Tibial artery (tissue), 4 donors: ENCODE measurements at regions not wholly inside any gene's neighbourhood (a gene's known extent, or its start where the extent isn't known, plus 50 kb on each side); places are given as distances from the start of the nearest gene placed in this dataset.

Experiments
- DNase-seq, 2 donors: peaks; one replicate each; pipeline ENCODE4 v3.0.0-alpha.2; 2019
- H3K27ac ChIP-seq, 2 donors: fragments of 200-600 bp; sonication (generic) in 1 of 2; 1 replicate in 1 of 2; 2 replicates in 1 of 2; pipeline ENCODE4 v1.5.1; 2018 to 2019; ENCODE audit warnings: mild to moderate bottlenecking in 1 of 2
- H3K27me3 ChIP-seq, 2 donors: fragments of 200-600 bp; sonication (generic) in 1 of 2; one replicate each; pipeline versions ENCODE4 v1.5.1 to v1.6.0; 2016 to 2019
- H3K36me3 ChIP-seq, 3 donors: fragments of 200-600 bp; sonication (generic) in 2 of 3; one replicate each; pipeline ENCODE4 v1.5.1; 2016 to 2019; ENCODE audit warnings: mild to moderate bottlenecking in 2 of 3
- H3K4me1 ChIP-seq, 4 donors: fragments of 200-600 bp; sonication (generic) in 2 of 4; 1 replicate in 3 of 4; 2 replicates in 1 of 4; pipeline ENCODE4 v1.5.1; 2016 to 2019
- H3K4me3 ChIP-seq, 2 donors: fragments of 200-600 bp; sonication (generic) in 1 of 2; 1 replicate in 1 of 2; 2 replicates in 1 of 2; pipeline ENCODE4 v1.5.1; 2018 to 2019; ENCODE audit warnings: mild to moderate bottlenecking in 2 of 2
- H3K9me3 ChIP-seq, 3 donors: fragments of 200-600 bp; sonication (generic) in 1 of 3; one replicate each; pipeline ENCODE4 v1.5.1; 2016 to 2019
- CTCF ChIP-seq, 2 experiments: fragments of 200-600 bp in 1 of 2; fragments of 450-650 bp in 1 of 2; IDR thresholded peaks; one replicate each; pipeline ENCODE4 v1.5.1; 2017 to 2019; ENCODE audit warnings: antibody characterized with exemption in 2 of 2, mild to moderate bottlenecking in 1 of 2, moderate library complexity in 1 of 2
- intact Hi-C: fragments of 100-400 bp; cut with DNase I; formaldehyde crosslinking; loops from one replicate; pipeline ENCODE4 v1.15.0; 2023; ENCODE audit warnings: low total_unique reads

GRCh38 chr2:128395640-128396499, 77.2 kb upstream of the HS6ST1 start:
- H3K27ac ChIP-seq: no peak overlapping the region
- no peak overlapping the region for H3K4me3 ChIP-seq
- H3K4me1 ChIP-seq: no peaks in the 10 kb centered on the region
- no peak for TF ChIP-seq CTCF (IDR thresholded peaks at IDR 0.05)
- H3K27me3 ChIP-seq: no peaks in the 10 kb centered on the region
- H3K36me3 ChIP-seq: no peaks in the 10 kb centered on the region
- DNase-seq: peak; percentile 14 to 29
- intact Hi-C loops: no loop called here
- no peaks in the 10 kb centered on the region for H3K9me3 ChIP-seq

- H3K4me3 ChIP-seq: no peak overlapping the region
- H3K36me3 ChIP-seq: no peaks in the 10 kb centered on the region
- H3K9me3 ChIP-seq: no peaks in the 10 kb centered on the region
- peak in 1 of 2 donors; percentile 20 for DNase-seq
- intact Hi-C loops: no loop called here
- TF ChIP-seq CTCF (IDR thresholded peaks at IDR 0.05): no peak
- no peak overlapping the region for H3K27ac ChIP-seq
- H3K27me3 ChIP-seq: no peaks in the 10 kb centered on the region
- no peaks in the 10 kb centered on the region for H3K4me1 ChIP-seq
These were observed 77.8 kb upstream of the HS6ST1 start for GRCh38 chr2:128396500-128396891.

GRCh38 chr2:128396946-128397345, 78.3 kb upstream of the HS6ST1 start:
- Histone ChIP-seq H3K27ac (no peak overlapping the region), H3K4me1 (no peaks in the 10 kb centered on the region), H3K36me3 (no peaks in the 10 kb centered on the region), H3K9me3 (no peaks in the 10 kb centered on the region), H3K4me3 (no peak overlapping the region), H3K27me3 (no peaks in the 10 kb centered on the region)
- intact Hi-C loops: no loop called here
- TF ChIP-seq CTCF (IDR thresholded peaks at IDR 0.05): no peak
- no peak for DNase-seq

GRCh38 chr2:128399256-128399655, 80.6 kb upstream of the HS6ST1 start:
- Histone ChIP-seq H3K27me3 (no peaks in the 10 kb centered on the region), H3K4me3 (no peak overlapping the region), H3K4me1 (no peaks in the 10 kb centered on the region), H3K9me3 (no peaks in the 10 kb centered on the region), H3K36me3 (no peaks in the 10 kb centered on the region), H3K27ac (no peak overlapping the region)
- TF ChIP-seq CTCF (IDR thresholded peaks at IDR 0.05): no peak
- no peak for DNase-seq
- intact Hi-C loops: no loop called here

GRCh38 chr2:128399690-128400291, 81.1 kb upstream of the HS6ST1 start:
- Histone ChIP-seq H3K27ac (no peak overlapping the region), H3K36me3 (no peaks in the 10 kb centered on the region), H3K27me3 (no peaks in the 10 kb centered on the region), H3K9me3 (no peaks in the 10 kb centered on the region), H3K4me1 (no peaks in the 10 kb centered on the region), H3K4me3 (no peak overlapping the region)
- TF ChIP-seq CTCF (IDR thresholded peaks at IDR 0.05): no peak
- DNase-seq: no peak
- intact Hi-C loops: no loop called here
